HG03521 (cell line): ENCODE measurements at regions not wholly inside any gene's neighbourhood (a gene's known extent, or its start where the extent isn't known, plus 50 kb on each side); places are given as distances from the start of the nearest gene placed in this dataset.
"Not testable (repeated sequence)": the region's sequence is repeated elsewhere in the genome, so short reads cannot be mapped to it uniquely, and the experiment has no call there.

ENCODE experiments used
- ATAC-seq: cut with Tn5 transposase; IDR thresholded peaks from one replicate; pipeline ENCODE4 v1.9.1; 2021; ENCODE audit warnings: mild to moderate bottlenecking, moderate library complexity; ENCODE audit not compliant: unreplicated experiment

GRCh38 chr13:90713441-90714133 lies 633.9 kb upstream of the MIR17HG start:
- ATAC-seq, result no peak

- ATAC-seq, result no peak
Measured at GRCh38 chr13:90715485-90715884, 632.0 kb upstream of the MIR17HG start.

- ATAC-seq, result no peak
Measured at GRCh38 chr13:90717451-90717936, 630.0 kb upstream of the MIR17HG start.

GRCh38 chr13:90719461-90719860 lies 628.0 kb upstream of the MIR17HG start:
- ATAC-seq, result no peak

GRCh38 chr13:90721937-90722336 lies 625.5 kb upstream of the MIR17HG start:
- no peak for ATAC-seq

GRCh38 chr13:90723381-90723780 lies 624.1 kb upstream of the MIR17HG start:
- no peak for ATAC-seq

GRCh38 chr13:90726375-90726774 lies 621.1 kb upstream of the MIR17HG start:
- no peak for ATAC-seq

GRCh38 chr13:90732049-90732448 lies 615.4 kb upstream of the MIR17HG start:
- ATAC-seq, result no peak

- not testable (repeated sequence) for ATAC-seq
Measured at GRCh38 chr13:90734497-90734896, 613.0 kb upstream of the MIR17HG start.

- no peak for ATAC-seq
Measured at GRCh38 chr13:90738881-90739280, 608.6 kb upstream of the MIR17HG start.

GRCh38 chr13:90740099-90740498 lies 607.4 kb upstream of the MIR17HG start:
- ATAC-seq, result no peak

GRCh38 chr13:90742381-90742780 lies 605.1 kb upstream of the MIR17HG start:
- ATAC-seq, result no peak

GRCh38 chr13:90746230-90746629 lies 601.3 kb upstream of the MIR17HG start:
- ATAC-seq, result no peak

GRCh38 chr13:90750021-90750420 lies 597.5 kb upstream of the MIR17HG start:
- ATAC-seq, result no peak

GRCh38 chr13:90751026-90751425 lies 596.5 kb upstream of the MIR17HG start:
- ATAC-seq, result no peak

GRCh38 chr13:90752070-90752469 lies 595.4 kb upstream of the MIR17HG start:
- ATAC-seq, result no peak

GRCh38 chr13:90757127-90757680 lies 590.3 kb upstream of the MIR17HG start:
- no peak for ATAC-seq

- no peak for ATAC-seq
Measured at GRCh38 chr13:90760639-90761038, 586.8 kb upstream of the MIR17HG start.

- no peak for ATAC-seq
Measured at GRCh38 chr13:90763476-90764150, 583.9 kb upstream of the MIR17HG start.

GRCh38 chr13:90766386-90766902 lies 581.0 kb upstream of the MIR17HG start:
- ATAC-seq, result no peak

- ATAC-seq, result no peak
Measured at GRCh38 chr13:90768116-90768515, 579.4 kb upstream of the MIR17HG start.

GRCh38 chr13:90769387-90769786 lies 578.1 kb upstream of the MIR17HG start:
- no peak for ATAC-seq
